HL-60/S4 (cell line): ENCODE measurements at regions not wholly inside any gene's neighbourhood (a gene's known extent, or its start where the extent isn't known, plus 50 kb on each side); places are given as distances from the start of the nearest gene placed in this dataset.
"Not testable (repeated sequence)": the region's sequence is repeated elsewhere in the genome, so short reads cannot be mapped to it uniquely, and the experiment has no call there.

Source experiments
- in situ Hi-C: fragments of 300-500 bp; cut with MboI; formaldehyde crosslinking; loops from 2 replicates; pipeline ENCODE4 v1.14.3; 2022; ENCODE audit warnings: low sequenced_read_pairs

DNA sequence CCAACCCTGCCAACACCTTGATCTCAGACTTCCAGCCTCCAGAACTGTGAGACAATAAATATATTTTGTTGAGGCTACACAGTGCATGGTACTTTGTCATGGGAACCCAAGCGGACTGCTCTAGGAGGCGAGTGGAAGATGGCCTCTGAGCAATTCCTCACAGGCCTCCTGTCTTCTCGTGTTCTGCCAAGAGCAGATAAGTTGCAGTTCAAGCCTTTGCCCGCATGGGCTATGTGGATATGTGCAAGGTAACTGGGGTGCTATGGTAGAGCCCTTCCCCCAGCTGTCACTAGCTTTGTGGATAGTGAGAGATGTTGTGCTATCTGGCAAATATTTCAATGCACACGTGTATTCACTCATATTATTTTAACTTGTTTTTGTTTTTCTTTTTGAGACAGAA, 156.0 kb upstream of the BCOR start:
- in situ Hi-C loops, result no loop called here

DNA sequence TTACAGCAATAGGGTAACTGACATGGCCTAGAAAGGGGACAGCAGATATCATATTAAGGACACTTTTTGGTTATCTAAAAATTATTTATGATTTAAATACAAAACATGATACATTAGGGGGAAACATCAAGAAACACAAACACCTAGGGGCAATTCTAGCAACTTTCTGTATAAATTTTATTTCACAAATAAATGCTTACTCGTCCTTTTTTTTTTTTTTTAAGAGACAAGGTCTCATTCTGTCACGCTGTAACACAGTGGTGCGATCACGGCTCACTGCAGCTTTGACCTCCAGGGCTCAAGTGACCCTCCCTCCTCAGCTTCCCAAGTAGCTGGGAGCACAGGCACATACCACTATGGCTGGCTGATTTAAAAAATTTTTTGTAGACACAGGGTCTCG, 151.8 kb upstream of the BCOR start:
- in situ Hi-C loops, result no loop called here

DNA sequence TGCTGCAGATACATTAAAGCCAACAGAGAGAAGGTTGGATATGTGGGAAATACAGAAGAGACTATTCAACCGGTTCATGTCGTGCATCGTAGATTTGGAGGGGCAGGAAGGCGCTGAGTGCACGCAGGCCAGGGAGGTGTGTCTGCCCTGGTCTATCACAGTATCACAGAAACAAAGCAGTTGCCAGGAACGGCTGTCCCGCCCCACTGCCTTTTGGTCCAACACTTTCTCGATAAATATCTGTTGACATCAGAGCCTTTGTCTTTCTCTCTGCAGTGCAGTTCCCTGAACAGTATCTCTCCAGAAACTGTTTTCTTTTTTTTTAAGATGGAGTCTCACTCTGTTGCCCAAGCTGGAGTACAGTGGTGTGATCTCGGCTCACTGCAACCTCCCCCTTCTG, 151.1 kb upstream of the BCOR start:
- in situ Hi-C loops, result no loop called here

DNA sequence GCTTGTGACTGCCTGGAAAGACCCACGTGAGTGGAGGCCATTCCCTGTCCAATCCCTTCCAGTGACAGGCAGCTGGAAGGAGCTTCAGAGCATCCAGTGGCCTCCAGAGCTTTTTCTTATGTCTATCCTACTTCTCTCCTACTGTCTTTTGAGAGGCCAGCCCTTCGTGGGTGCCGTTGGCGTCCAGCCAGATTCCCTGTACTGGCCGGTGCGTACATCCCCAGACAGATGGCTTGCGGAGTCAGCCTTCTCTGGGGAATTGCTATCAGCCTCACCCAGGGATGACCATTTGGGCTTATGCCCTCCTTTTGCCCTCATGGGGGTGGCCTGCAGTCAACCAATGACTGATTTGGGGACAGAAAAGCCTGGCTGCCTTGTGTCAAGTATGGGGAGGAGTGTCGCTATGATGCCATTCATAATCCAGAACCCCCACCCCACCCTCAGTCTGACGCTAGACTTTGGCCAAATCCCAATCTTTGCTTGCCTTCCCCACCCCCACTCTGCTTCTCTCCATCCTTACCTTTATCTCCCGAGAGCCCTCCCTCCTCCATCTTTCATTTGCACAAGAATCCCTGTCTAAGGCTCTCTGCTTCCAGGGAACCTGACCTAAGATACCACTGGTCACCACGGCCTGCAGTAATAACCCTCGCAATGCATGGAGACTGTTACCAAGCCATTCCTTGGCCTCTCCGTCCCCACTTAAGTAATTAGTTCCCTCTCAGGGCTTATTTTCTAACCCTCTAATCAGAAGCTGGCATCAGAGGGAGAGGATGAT, 150.3 kb upstream of the BCOR start:
- in situ Hi-C loops, result no loop called here

DNA sequence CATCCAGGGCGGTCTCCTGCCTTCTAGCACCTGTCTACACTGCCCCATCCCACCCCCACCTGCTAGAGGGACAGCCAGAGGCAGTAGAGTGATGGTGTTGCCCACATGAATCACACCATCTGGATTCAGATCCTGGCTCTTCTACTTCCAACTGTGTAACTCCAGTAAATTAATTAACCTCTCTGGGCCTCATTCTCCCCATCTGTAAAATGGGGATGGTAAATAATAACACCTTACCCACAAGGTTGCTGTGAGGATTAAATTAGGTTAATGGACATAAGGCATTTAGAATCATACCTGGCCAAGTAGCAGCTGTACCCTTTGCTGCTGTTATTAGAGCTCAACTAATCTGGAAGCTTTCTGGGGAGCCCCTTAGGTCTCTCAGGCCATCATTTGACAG, 149.6 kb upstream of the BCOR start:
- in situ Hi-C loops, result no loop called here

DNA sequence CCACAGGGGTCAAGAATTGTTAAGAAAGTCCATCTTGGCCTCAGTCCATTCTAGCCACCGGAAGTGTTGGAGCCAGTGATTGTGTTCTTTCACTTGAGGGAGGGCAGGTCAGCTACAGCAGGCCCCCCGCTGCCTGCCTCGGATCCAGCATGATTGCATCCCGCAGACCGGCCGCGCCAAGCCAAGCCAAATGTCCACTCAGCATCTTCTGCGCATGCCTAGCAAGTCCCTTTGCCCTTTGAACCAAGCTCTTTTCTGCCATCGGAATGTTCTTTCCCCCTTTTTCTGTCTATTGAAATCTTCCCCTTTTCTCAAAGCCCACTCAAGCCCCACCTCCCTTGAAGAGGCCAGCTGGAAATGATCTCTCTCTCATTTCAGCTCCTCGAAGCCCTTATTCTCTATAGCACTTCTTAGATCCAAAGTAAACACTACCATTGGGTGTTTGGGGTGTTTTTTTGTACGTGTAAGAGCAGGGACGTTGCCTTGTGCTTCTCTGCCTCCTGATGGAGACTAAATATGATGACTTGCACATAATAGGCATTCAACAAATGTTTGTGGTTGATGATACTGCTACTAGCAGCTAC, 147.8 kb upstream of the BCOR start:
- in situ Hi-C loops, result no loop called here

DNA sequence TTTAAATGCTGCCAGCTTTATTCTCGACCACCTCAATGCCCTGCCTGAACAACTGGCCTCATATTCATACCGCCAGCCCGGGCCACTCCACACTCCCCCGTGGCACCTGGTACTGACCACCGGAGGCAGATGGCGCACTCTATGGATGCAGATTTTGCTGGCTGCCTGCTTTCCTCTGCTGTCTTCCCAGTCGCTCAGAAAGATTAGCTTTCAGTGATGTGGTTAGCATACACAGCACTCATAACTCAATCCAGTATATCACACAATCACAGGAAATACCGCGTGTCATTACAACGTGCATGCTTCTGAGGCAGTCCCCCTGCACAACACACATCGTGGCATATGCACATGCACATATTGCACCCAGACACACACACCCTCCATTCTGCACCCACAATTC, 147.2 kb upstream of the BCOR start:
- in situ Hi-C loops, result no loop called here

DNA sequence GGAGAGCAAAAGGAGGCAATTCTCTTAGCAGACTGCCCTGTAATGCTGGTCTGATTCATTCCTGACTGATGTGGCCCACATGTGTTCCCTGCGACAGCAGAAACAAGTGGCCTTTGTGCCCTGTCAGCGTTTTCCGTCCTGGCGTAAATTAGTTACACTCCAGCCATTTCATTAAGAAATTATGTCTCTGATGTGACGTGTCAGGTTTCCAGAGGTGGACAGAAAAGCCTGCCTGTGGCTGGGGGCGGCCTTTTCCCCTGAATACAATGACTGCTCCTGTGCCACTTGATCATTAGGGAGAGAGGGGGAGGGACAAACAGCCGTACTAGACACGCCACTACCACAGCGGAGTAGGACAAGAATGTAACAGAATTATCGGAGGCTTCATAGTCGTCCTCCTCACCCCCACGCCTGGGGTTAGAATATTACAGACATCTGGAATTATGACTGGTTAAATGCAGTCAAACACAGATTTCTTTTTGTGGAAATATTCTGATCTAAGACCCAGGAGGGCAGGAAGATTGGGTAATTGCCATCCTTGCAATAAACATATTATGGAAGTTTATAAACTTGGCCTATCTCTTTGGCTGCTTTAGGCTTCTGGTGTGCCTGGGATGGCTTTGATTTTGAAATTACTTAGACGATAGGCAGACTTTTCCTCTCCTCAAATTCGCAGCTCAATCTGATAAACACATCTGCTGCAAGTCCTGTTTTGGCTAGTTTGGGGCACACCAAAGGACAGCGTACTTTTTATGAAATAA, 146.2 kb upstream of the BCOR start:
- in situ Hi-C loops, result no loop called here

DNA sequence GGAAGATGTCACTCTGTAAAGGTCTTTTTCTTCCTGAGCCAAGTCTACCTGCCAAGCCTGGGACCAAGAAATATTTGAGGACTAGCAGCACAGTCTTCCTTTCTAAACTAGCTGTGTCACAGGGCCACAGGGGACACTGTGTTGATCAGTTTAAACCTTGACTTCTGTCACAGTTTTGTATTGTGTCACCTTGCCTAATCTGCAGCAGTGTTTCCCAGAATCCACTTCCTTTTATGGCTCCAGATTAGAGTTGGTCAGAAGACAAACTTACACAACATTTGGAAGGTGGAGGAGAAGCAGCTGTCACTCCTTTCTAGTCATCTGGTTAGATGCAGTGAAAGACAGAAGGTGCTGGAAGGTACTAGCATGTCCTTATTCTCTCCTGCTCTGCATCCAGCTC, 143.1 kb upstream of the BCOR start:
- in situ Hi-C loops, result no loop called here

DNA sequence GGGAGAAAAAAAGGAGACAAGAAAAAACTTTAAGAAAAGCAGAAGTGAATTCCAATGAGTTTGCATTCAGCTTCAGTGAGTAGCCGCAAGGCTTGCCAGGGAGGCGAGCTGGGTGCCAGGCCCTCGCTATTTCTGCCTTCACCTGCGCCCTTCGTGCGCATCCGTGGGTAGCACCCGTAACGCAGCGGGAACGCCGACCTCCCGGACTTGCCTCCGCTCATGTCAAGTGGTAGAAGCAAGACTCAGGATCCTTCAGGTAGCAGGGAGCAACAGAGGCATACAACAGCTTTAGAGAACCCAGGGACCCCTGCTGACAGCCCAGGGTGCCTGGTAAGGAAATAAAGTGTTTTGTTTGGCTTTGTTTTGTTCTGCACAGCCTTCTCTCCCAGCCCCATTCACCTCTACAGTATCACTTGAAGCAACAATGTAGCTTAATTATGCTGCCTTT, 140.0 kb upstream of the BCOR start:
- in situ Hi-C loops, result no loop called here

DNA sequence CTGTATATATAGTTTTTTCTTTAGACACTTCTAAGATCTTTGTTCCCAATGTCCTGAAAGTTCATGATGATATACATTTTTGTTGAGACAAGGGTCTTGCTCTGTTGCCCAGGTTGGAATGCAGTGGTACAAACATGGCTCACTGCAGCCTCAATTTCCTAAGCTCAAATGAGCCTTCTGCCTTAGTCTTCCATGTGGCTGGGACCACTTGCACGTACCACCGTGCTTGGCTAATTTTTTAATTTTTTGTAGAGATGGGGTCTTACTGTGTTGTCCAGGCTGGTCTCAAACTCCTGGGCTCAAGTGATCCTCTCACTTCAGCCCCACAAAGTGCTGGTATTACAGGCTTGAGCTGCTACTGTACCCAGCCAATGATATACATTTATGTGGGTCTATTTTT, 132.9 kb upstream of the BCOR start:
- in situ Hi-C loops, result no loop called here

DNA sequence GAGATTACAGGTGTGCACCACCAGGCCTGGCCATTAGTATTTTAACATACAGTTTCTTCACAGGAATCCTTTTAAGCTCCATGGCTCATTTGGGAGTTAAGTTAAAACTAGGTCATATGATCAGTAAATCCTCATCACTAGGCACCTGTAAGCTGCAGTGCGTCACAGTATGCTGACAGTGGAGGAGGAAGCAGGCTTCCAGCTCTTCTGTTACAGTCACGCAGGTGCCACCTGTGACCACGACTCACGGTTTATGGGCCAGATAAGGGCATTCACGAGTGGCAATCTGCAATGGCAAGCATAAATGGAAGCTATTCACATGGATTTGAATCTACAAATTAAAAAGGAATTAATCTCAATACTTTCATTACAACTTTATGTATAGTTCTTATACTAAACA, 129.4 kb upstream of the BCOR start:
- in situ Hi-C loops, result no loop called here

DNA sequence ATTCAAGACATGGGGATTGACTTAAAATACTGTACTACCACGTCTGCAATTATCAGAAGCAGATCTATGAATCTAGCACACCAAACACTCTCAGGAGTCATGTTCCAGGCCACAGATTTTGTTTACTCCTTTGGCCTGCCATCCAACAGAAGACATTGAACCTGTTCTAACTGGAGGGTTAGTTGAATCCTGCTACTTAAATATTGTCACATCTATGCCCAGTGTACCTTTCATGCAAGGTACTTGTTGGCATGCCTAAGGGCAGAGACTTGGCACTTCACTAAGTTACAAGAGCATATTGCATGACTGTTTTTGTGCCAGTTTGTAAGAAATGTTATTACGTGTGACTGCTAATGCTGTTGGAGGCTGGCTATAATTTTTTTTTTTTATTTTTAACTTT, 126.9 kb upstream of the BCOR start:
- in situ Hi-C loops, result no loop called here

DNA sequence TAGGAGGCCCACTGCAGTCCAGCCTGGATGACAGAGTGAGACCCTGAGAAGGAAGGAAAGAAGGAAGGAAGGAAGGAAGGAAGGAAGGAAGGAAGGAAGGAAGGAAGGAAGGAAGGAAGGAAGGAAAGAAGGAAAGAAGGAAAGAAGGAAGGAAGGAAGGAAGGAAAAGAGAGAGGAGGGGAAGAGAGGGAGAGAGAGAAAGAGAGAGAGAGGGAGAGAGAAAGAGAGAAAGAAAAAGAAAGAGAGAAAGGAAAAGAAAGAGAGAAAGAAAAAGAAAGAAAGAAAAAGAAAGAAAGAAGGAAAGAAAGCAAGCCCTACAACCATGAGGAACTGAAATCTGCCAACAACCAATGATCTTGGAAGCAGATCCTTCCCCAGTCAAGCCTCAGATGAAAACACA, 124.9 kb upstream of the BCOR start:
- in situ Hi-C loops, result not testable (repeated sequence)

DNA sequence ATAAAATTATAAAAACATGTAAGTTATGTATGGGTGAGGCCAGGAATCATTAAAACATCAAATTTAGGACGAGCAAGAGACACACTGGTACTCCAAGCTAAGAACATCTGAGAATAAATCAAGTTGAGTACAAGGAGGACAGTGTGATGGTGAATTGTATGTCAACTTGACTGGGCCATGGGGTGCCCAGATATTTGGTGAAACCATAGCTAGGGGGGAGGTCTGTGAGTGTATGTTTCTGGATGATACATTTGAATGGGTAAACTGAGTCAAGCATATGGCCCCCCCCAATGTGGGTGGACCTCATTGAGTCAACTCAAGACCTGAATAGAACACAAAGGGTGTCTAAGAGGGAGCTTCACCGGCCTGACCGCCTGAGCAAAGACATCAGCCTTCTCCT, 115.3 kb upstream of the BCOR start:
- in situ Hi-C loops, result no loop called here

DNA sequence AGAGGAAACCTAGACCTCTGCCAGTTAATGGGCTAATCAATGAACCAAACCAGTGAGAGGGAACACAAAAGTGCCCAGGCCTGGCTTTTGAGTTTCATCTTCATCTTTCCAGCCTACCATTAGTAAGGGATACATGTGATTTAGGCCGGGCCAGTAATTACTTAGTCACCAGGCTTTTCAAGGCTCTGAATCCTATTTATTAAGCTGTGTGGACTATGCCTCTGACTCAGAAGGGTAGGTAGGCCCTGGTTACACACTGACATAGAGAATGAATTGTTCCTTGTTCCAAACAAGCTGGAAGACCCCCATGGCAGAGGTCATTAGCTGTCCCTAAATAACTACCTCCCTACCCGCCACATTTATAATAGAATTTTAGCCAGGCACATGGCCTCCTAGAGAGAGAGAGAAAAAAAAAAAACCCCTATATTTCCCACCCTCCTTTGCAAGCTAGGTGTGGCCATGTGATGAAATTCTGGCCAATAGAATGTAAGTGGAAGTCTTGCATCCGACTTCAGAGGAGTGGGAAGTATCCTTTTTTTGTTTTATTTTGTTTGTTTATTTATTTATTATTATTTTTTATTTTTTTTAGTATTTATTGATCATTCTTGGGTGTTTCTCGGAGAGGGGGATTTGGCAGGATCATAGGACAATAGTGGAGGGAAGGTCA, 112.3 kb upstream of the BCOR start:
- in situ Hi-C loops, result no loop called here

DNA sequence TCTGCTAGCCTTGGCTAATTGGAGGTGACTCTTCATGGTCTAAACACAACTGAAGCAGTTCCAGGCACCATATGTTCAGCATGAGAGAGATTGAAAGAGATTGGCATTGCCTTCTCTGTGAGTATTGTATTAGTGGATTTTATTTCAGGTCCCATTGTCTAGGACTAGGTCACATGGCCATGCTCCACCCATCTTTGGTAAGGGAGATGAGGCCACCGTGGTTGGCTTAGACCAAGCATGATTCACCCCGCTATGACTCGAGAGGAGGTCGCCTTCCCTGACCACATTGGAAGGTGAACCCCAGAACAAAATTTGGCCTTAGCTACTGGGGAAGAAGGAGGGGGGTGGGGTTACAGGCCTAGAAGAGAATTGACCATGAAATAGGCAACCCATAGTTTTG, 109.9 kb upstream of the BCOR start:
- in situ Hi-C loops, result no loop called here

DNA sequence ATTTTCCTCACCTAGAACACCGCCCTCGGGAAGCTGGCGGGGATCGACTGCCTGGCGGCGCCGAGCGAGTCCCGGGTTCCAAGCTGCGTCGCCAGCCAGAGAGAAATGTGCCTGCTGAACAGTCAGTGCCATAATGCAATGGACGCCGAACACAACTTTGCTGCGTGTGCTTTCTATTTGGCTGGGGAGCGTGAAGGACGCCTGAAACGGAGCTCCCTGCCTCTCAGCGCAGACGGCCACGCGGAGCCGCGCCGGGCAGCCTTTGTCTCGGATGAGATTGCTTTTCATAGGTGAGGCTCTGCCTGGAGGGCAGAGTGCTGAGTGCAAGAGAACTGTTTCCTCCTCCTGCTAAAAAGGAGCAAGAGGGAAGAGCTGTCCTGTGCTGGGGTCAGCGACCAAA, 107.7 kb upstream of the BCOR start:
- in situ Hi-C loops, result no loop called here

DNA sequence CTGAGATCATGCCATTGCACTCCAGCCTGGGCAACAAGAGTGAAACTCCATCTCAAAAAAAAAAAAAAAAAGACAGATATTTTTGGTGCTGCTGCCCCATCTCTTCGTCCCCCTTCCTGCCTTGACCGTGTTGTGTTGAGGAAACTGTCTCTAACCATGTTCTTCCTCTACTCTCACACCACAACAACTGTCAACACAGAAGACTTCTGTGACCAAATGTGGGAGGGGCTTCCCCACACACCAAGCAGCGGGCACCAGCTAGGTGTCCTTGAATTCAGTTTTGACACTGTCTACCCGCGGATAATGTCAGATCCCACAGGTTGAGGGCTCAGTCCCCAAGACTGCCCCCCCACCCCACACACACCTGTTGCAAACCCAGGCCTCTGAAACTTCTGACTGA, 104.7 kb upstream of the BCOR start:
- in situ Hi-C loops, result no loop called here

DNA sequence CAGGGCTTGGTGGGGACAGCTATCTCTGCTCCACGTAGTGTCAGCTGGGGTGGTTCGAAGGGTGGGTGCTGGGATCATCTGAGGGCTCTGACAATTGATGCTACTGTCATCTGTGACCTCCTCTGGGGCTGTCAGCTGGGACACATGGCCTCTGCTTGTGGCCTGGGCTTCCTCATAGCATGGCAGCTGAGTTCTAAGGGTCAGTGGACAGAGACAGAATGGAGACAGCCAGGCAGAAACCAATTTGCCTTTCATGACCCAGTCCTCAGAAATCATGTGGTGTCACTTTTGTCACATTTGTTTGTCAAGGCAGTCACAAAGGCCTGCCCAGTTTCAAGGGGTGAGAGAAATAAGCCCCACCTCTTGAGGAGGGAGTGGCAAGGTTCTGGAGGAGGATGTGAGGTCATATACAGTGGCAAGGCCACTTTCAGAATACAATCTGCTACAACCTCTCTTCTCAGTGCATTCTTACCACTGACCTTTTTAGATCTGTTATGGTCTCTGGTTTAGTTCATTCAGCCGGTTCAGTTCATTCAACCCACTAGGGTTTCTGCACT, 103.6 kb upstream of the BCOR start:
- in situ Hi-C loops, result no loop called here

DNA sequence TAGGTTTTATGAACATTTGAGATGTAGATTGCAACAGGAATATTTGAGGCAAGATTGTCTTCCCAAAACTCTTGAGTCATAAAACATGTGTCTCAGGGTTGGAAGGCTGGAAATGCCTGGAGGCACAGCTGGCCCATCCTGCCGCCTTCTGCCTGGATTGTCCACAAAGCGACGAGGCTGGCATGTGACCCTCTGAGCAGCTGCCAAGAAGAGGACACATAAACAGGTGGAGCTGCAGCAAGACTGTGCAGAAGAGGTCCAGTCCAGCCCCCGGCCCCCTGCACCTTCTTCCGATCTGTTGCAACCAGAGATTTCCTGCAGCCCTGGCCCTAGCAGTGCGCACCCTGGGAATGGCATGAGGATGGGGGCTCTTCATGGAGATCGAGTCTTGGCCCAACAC, 101.9 kb upstream of the BCOR start:
- in situ Hi-C loops, result no loop called here
